Panc1 (cell line): ENCODE measurements at regions not wholly inside any gene's neighbourhood (a gene's known extent, or its start where the extent isn't known, plus 50 kb on each side); places are given as distances from the start of the nearest gene placed in this dataset.

ENCODE experiments used
- POLR2AphosphoS5 ChIP-seq: IDR thresholded peaks from 2 replicates; pipeline ENCODE4 v1.6.1; 2012; ENCODE audit warnings: mild to moderate bottlenecking, low read depth, low read length, moderate library complexity
- REST ChIP-seq, 2 experiments: IDR thresholded peaks; 2 replicates each; pipeline ENCODE4 v1.6.1; 2011 to 2012; ENCODE audit warnings: low read depth in 2 of 2, control low read depth in 1 of 2, low read length in 1 of 2, mild to moderate bottlenecking in 1 of 2, moderate library complexity in 1 of 2; ENCODE audit not compliant: insufficient read depth in 1 of 2
- TF ChIP-seq, protein P1 (sequence below): fragments of 450-650 bp; IDR thresholded peaks from 2 replicates; pipeline ENCODE4 v1.5.1; 2017; ENCODE audit warnings: mild to moderate bottlenecking

GRCh38 chr1:72482736-72483413 lies 200.5 kb upstream of the NEGR1 start:
- TF ChIP-seq, protein P1, sequence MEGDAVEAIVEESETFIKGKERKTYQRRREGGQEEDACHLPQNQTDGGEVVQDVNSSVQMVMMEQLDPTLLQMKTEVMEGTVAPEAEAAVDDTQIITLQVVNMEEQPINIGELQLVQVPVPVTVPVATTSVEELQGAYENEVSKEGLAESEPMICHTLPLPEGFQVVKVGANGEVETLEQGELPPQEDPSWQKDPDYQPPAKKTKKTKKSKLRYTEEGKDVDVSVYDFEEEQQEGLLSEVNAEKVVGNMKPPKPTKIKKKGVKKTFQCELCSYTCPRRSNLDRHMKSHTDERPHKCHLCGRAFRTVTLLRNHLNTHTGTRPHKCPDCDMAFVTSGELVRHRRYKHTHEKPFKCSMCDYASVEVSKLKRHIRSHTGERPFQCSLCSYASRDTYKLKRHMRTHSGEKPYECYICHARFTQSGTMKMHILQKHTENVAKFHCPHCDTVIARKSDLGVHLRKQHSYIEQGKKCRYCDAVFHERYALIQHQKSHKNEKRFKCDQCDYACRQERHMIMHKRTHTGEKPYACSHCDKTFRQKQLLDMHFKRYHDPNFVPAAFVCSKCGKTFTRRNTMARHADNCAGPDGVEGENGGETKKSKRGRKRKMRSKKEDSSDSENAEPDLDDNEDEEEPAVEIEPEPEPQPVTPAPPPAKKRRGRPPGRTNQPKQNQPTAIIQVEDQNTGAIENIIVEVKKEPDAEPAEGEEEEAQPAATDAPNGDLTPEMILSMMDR = no peak
- TF ChIP-seq REST (IDR thresholded peaks at IDR 0.05; ENCODE audit: insufficient read depth in 1 of 2, low read depth in 2 of 2, low read length in 1 of 2) (no peak), POLR2AphosphoS5 (no peak)
